Panc1 (cell line): ENCODE measurements at regions not wholly inside any gene's neighbourhood (a gene's known extent, or its start where the extent isn't known, plus 50 kb on each side); places are given as distances from the start of the nearest gene placed in this dataset.

Experiments
- ATAC-seq: fragments of 200-7000 bp; cut with Tn5 transposase; 2 replicates; pipeline ENCODE4 v1.9.1; 2020; ENCODE audit warnings: mild to moderate bottlenecking, moderate library complexity
- BruUV-seq: library from RNA; stranded (reverse); fragments of 400-500 nt; replicated peaks from 2 replicates; lab custom pipeline; 2021; lab: Mats Ljungman, UMichigan
- CTCF ChIA-PET: fragments of 300-600 bp; sonication (Branson Sonifier 250); formaldehyde crosslinking; loops from one replicate; lab custom pipeline; 2022; ENCODE audit warnings: antibody characterized with exemption; lab: Charles Lee
- POLR2A ChIA-PET: fragments of 300-600 bp; sonication (Branson Sonifier 250); formaldehyde crosslinking; loops from one replicate; lab custom pipeline; 2022; ENCODE audit warnings: antibody characterized with exemption; lab: Charles Lee
- DNase-seq: peaks from one replicate; pipeline ENCODE4 v3.0.0-alpha.2; 2010; ENCODE audit warnings: low read depth, low spot score
- H3K27ac ChIP-seq: 2 replicates; pipeline ENCODE4 v1.5.1; 2011; ENCODE audit warnings: mild to moderate bottlenecking, low read length, inconsistent platforms
- H3K27me3 ChIP-seq: fragments of 200-500 bp; sonication (Bioruptor generic); 2 replicates; pipeline ENCODE4 v1.6.0; 2014; ENCODE audit warnings: low read length, inconsistent platforms; ENCODE audit not compliant: control insufficient read depth, insufficient read depth
- H3K36me3 ChIP-seq: fragments of 200-500 bp; sonication (Bioruptor generic); 2 replicates; pipeline ENCODE4 v1.5.1; 2014; ENCODE audit warnings: inconsistent platforms, mild to moderate bottlenecking, low read length, moderate library complexity; ENCODE audit not compliant: control insufficient read depth, insufficient read depth
- H3K4me1 ChIP-seq: 2 replicates; pipeline ENCODE4 v1.5.1; 2011; ENCODE audit warnings: inconsistent platforms, mild to moderate bottlenecking, low read length, moderate library complexity; ENCODE audit not compliant: control insufficient read depth, insufficient read depth
- H3K4me3 ChIP-seq, 2 experiments: 2 replicates each; pipeline ENCODE4 v1.5.1; 2011 to 2012; ENCODE audit warnings: low read depth in 2 of 2, low read length in 2 of 2, mild to moderate bottlenecking in 2 of 2, inconsistent platforms in 1 of 2, moderate library complexity in 1 of 2
- H3K9me3 ChIP-seq: fragments of 200-500 bp; sonication (Bioruptor generic); 2 replicates; pipeline ENCODE4 v1.5.1; 2014; ENCODE audit warnings: low read depth, mild to moderate bottlenecking, inconsistent platforms, low read length, moderate library complexity; ENCODE audit not compliant: control insufficient read depth, insufficient read depth
- CTCF ChIP-seq: fragments of 450-650 bp; IDR thresholded peaks from 2 replicates; pipeline ENCODE4 v1.5.1; 2017; ENCODE audit warnings: mild to moderate bottlenecking
- POLR2AphosphoS5 ChIP-seq: IDR thresholded peaks from 2 replicates; pipeline ENCODE4 v1.6.1; 2012; ENCODE audit warnings: mild to moderate bottlenecking, low read depth, low read length, moderate library complexity
- REST ChIP-seq, 2 experiments: IDR thresholded peaks; 2 replicates each; pipeline ENCODE4 v1.6.1; 2011 to 2012; ENCODE audit warnings: low read depth in 2 of 2, control low read depth in 1 of 2, low read length in 1 of 2, mild to moderate bottlenecking in 1 of 2, moderate library complexity in 1 of 2; ENCODE audit not compliant: insufficient read depth in 1 of 2
- SIN3A ChIP-seq: IDR thresholded peaks from 2 replicates; pipeline ENCODE4 v1.6.1; 2012; ENCODE audit warnings: low read depth, mild to moderate bottlenecking, low read length, moderate library complexity, borderline replicate concordance; ENCODE audit not compliant: insufficient read depth
- TCF7L2 ChIP-seq: IDR thresholded peaks from 2 replicates; pipeline ENCODE4 v1.6.1; 2011; ENCODE audit warnings: mild to moderate bottlenecking, low read depth, low read length, inconsistent platforms
- in situ Hi-C: cut with HindIII; loops from 2 replicates; pipeline ENCODE4 v1.10.0; 2016; ENCODE audit warnings: low sequenced_read_pairs, low pct_unique_long_range_greater_than_20kb
- intact Hi-C: fragments of 100-400 bp; cut with micrococcal nuclease; formaldehyde crosslinking; loops from one replicate; pipeline ENCODE4 v1.10.0; 2022; ENCODE audit not compliant: unreplicated experiment

- CTCF ChIA-PET = no interaction called here
Measured at GRCh38 chr1:30388386-30388785, 335.0 kb downstream of the MATN1 start.

GRCh38 chr1:30386156-30386926 lies 337.0 kb downstream of the MATN1 start:
- ATAC-seq (no peak), DNase-seq (no peak)
- intact Hi-C loops (no loop called here), in situ Hi-C loops (no loop called here)
- ChIA-PET POLR2A (no interaction called here), CTCF (no interaction called here)
- H3K9me3 ChIP-seq = peaks cover under 1% of the 10 kb centered on the region; the same call in 1 of the 2 replicates
- H3K36me3 ChIP-seq = no peaks in the 10 kb centered on the region
- H3K4me1 ChIP-seq = no peaks in the 10 kb centered on the region
- H3K4me3 ChIP-seq = no peak overlapping the region
- H3K27me3 ChIP-seq = peaks cover 2% of the 10 kb centered on the region; the same call in 1 of the 2 replicates
- H3K27ac ChIP-seq = no peak overlapping the region
- no peak for TF ChIP-seq CTCF
- no peak for TF ChIP-seq POLR2AphosphoS5
- TF ChIP-seq TCF7L2 = no peak
- no peak for TF ChIP-seq SIN3A
- TF ChIP-seq REST (IDR thresholded peaks at IDR 0.05; ENCODE audit: insufficient read depth in 1 of 2, low read depth in 2 of 2, low read length in 1 of 2) = no peak
- no TSS peak for BruUV-seq

More at GRCh38 chr1:30388386-30388785, 335.0 kb downstream of the MATN1 start:
- Histone ChIP-seq H3K27me3 (peaks cover 3% of the 10 kb centered on the region; the same call in 1 of the 2 replicates), H3K4me1 (no peaks in the 10 kb centered on the region), H3K36me3 (no peaks in the 10 kb centered on the region), H3K4me3 (no peak overlapping the region), H3K9me3 (peaks cover 10% of the 10 kb centered on the region; the same call in 1 of the 2 replicates), H3K27ac (no peak overlapping the region)
- no peak for TF ChIP-seq SIN3A
- TF ChIP-seq TCF7L2 = no peak
- TF ChIP-seq REST (IDR thresholded peaks at IDR 0.05; ENCODE audit: insufficient read depth in 1 of 2, low read depth in 2 of 2, low read length in 1 of 2) = no peak
- TF ChIP-seq POLR2AphosphoS5 = no peak
- TF ChIP-seq CTCF = no peak
- in situ Hi-C loops (no loop called here), intact Hi-C loops (no loop called here)
- ATAC-seq = no peak
- BruUV-seq = no TSS peak
- POLR2A ChIA-PET = no interaction called here
- DNase-seq = no peak
